H1 (cell line): ENCODE measurements at regions not wholly inside any gene's neighbourhood (a gene's known extent, or its start where the extent isn't known, plus 50 kb on each side); places are given as distances from the start of the nearest gene placed in this dataset.

Source experiments
- CTCF ChIA-PET: fragments of 300-600 bp; sonication (Branson Sonifier 250); formaldehyde crosslinking; loops from one replicate; lab custom pipeline; 2021; ENCODE audit not compliant: partially characterized antibody; lab: Charles Lee
- POLR2A ChIA-PET: fragments of 300-600 bp; sonication (Branson Sonifier 250); formaldehyde crosslinking; loops from one replicate; lab custom pipeline; 2021; ENCODE audit warnings: inconsistent platforms; ENCODE audit not compliant: partially characterized antibody; lab: Charles Lee
- DNase-seq, 2 experiments: peaks; one replicate each; pipeline versions ENCODE4 v3.0.0 to v3.0.0-alpha.2; 2010 to 2022; ENCODE audit warnings: low spot score in 2 of 2, low read depth in 1 of 2, mixed read lengths in 1 of 2
- FAIRE-seq: peaks from 2 replicates; lab custom pipeline; 2011; peaks lifted over from hg19 to GRCh38; lab: Jason Lieb, UNC
- H2AFZ ChIP-seq: 2 replicates; pipeline ENCODE4 v1.8.1; 2012; ENCODE audit warnings: low read length, inconsistent platforms
- H2AK5ac ChIP-seq: 2 replicates; pipeline ENCODE4 v1.6.1; 2013; ENCODE audit warnings: low read depth, low read length
- H2BK120ac ChIP-seq: replicated peaks from 2 replicates; pipeline ENCODE3; 2013; ENCODE audit warnings: low read depth, low read length, inconsistent platforms
- H2BK12ac ChIP-seq: 2 replicates; pipeline ENCODE4 v1.6.1; 2013; ENCODE audit warnings: low read depth, low read length
- H2BK15ac ChIP-seq: 2 replicates; pipeline ENCODE4 v1.6.1; 2013; ENCODE audit warnings: low read length
- H2BK20ac ChIP-seq: 2 replicates; pipeline ENCODE4 v1.6.1; 2013; ENCODE audit warnings: low read length
- H2BK5ac ChIP-seq: 2 replicates; pipeline ENCODE4 v1.6.1; 2013; ENCODE audit warnings: low read depth, low read length
- H3K14ac ChIP-seq: 2 replicates; pipeline ENCODE4 v1.6.1; 2013; ENCODE audit warnings: inconsistent platforms; ENCODE audit not compliant: insufficient read length
- H3K18ac ChIP-seq: 2 replicates; pipeline ENCODE4 v1.6.1; 2013; ENCODE audit warnings: low read length; ENCODE audit errors: extremely low read depth
- H3K23ac ChIP-seq: 2 replicates; pipeline ENCODE4 v1.6.1; 2013; ENCODE audit warnings: inconsistent platforms; ENCODE audit not compliant: insufficient read length
- H3K23me2 ChIP-seq: 2 replicates; pipeline ENCODE4 v1.6.1; 2013; ENCODE audit warnings: low read depth, low read length
- H3K27ac ChIP-seq: 2 replicates; pipeline ENCODE4 v1.6.1; 2011; ENCODE audit warnings: low read depth, low read length, inconsistent platforms
- H3K27me3 ChIP-seq, 4 experiments: replicated peaks in 1 of 4; 1 replicate in 1 of 4; 2 replicates in 3 of 4; pipeline versions ENCODE4 v1.6.1 to v1.8.1; 2011 to 2013; ENCODE audit warnings: low read length in 3 of 4, mild to moderate bottlenecking in 3 of 4, inconsistent platforms in 2 of 4, mixed read lengths in 2 of 4, moderate library complexity in 1 of 4; ENCODE audit not compliant: control insufficient read depth in 3 of 4, insufficient read depth in 3 of 4; ENCODE audit errors: extremely low read depth in 1 of 4
- H3K36me3 ChIP-seq, 4 experiments: 2 replicates each; pipeline versions ENCODE4 v1.6.1 to v1.8.1; 2011 to 2013; ENCODE audit warnings: mild to moderate bottlenecking in 4 of 4, low read length in 3 of 4, moderate library complexity in 2 of 4, control low read depth in 1 of 4, inconsistent platforms in 1 of 4; ENCODE audit not compliant: insufficient read depth in 4 of 4, control insufficient read depth in 2 of 4
- H3K4ac ChIP-seq: replicated peaks from 2 replicates; pipeline ENCODE3; 2013; ENCODE audit warnings: low read length, low read depth, mixed read lengths, inconsistent platforms; ENCODE audit not compliant: insufficient read length
- H3K4me1 ChIP-seq, 4 experiments: replicated peaks in 1 of 4; 1 replicate in 1 of 4; 2 replicates in 3 of 4; pipeline versions ENCODE4 v1.6.1 to v1.8.1; 2011 to 2013; ENCODE audit warnings: low read length in 3 of 4, inconsistent platforms in 2 of 4, mixed read lengths in 1 of 4; ENCODE audit not compliant: insufficient read depth in 4 of 4, control insufficient read depth in 3 of 4
- H3K4me2 ChIP-seq, 2 experiments: 2 replicates each; pipeline versions ENCODE4 v1.6.1 to v1.8.1; 2011 to 2013; ENCODE audit warnings: low read depth in 2 of 2, low read length in 2 of 2, control low read depth in 1 of 2, inconsistent platforms in 1 of 2, mild to moderate bottlenecking in 1 of 2; ENCODE audit not compliant: insufficient read depth in 1 of 2
- H3K4me3 ChIP-seq, 4 experiments: fragments of 200-600, 300-600 bp in 1 of 4; sonication (generic), shearing (Covaris generic), sonication (Bioruptor Twin) in 1 of 4; 2 replicates each; pipeline versions ENCODE4 v1.5.1 to v1.8.1; 2011 to 2016; ENCODE audit warnings: low read length in 4 of 4, low read depth in 3 of 4, control low read depth in 2 of 4, inconsistent platforms in 2 of 4, mild to moderate bottlenecking in 2 of 4, mixed read lengths in 1 of 4, moderate library complexity in 1 of 4; ENCODE audit not compliant: insufficient read depth in 2 of 4; ENCODE audit errors: extremely low read depth in 1 of 4
- H3K56ac ChIP-seq: replicated peaks from 2 replicates; pipeline ENCODE3; 2013; ENCODE audit warnings: low read depth, mild to moderate bottlenecking, mixed read lengths, low read length, inconsistent platforms; ENCODE audit not compliant: insufficient read length
- H3K79me1 ChIP-seq: 2 replicates; pipeline ENCODE4 v1.6.1; 2013; ENCODE audit warnings: low read depth, low read length, control low read depth
- H3K79me2 ChIP-seq, 2 experiments: 2 replicates each; pipeline versions ENCODE4 v1.6.1 to v1.8.1; 2012 to 2013; ENCODE audit warnings: low read length in 2 of 2, mild to moderate bottlenecking in 2 of 2, inconsistent platforms in 1 of 2; ENCODE audit not compliant: insufficient read depth in 2 of 2, control insufficient read depth in 1 of 2
- H3K9ac ChIP-seq, 4 experiments: replicated peaks in 1 of 4; 1 replicate in 1 of 4; 2 replicates in 3 of 4; pipeline versions ENCODE4 v1.6.1 to v1.8.1; 2011 to 2013; ENCODE audit warnings: low read depth in 3 of 4, low read length in 3 of 4, control low read depth in 2 of 4, mild to moderate bottlenecking in 2 of 4, moderate library complexity in 2 of 4, inconsistent platforms in 1 of 4; ENCODE audit errors: extremely low read depth in 1 of 4
- H3K9me3 ChIP-seq, 2 experiments: 2 replicates each; pipeline versions ENCODE4 v1.6.1 to v1.8.1; 2012 to 2013; ENCODE audit warnings: mild to moderate bottlenecking in 2 of 2, moderate library complexity in 2 of 2, control low read depth in 1 of 2, inconsistent platforms in 1 of 2, low read depth in 1 of 2, low read length in 1 of 2, mixed read lengths in 1 of 2; ENCODE audit not compliant: insufficient read depth in 2 of 2
- H4K20me1 ChIP-seq, 2 experiments: replicated peaks in 1 of 2; 2 replicates each; pipeline versions ENCODE3 to v1.8.1; 2011 to 2013; ENCODE audit warnings: inconsistent platforms in 2 of 2, low read length in 2 of 2, mild to moderate bottlenecking in 1 of 2; ENCODE audit not compliant: insufficient read depth in 2 of 2, control insufficient read depth in 1 of 2
- H4K5ac ChIP-seq: 2 replicates; pipeline ENCODE4 v1.6.1; 2013; ENCODE audit warnings: low read length, low read depth, mixed read lengths, inconsistent platforms; ENCODE audit not compliant: insufficient read length
- H4K8ac ChIP-seq: 2 replicates; pipeline ENCODE4 v1.8.0; 2013; ENCODE audit warnings: mild to moderate bottlenecking, moderate library complexity, low read length, inconsistent platforms; ENCODE audit not compliant: insufficient read depth; ENCODE audit errors: extremely low read depth
- H4K91ac ChIP-seq: replicated peaks from 2 replicates; pipeline ENCODE3; 2013; ENCODE audit warnings: low read length, mixed read lengths, inconsistent platforms; ENCODE audit not compliant: insufficient read length
- BACH1 ChIP-seq: IDR thresholded peaks from 2 replicates; pipeline ENCODE4 v1.6.1; 2012; ENCODE audit warnings: low read length, improper control_type of control experiment
- BCL11A ChIP-seq, 2 experiments: IDR thresholded peaks; one replicate each; pipeline ENCODE4 v1.6.1; 2011; ENCODE audit warnings: low read depth in 2 of 2, low read length in 2 of 2, mild to moderate bottlenecking in 2 of 2
- BRCA1 ChIP-seq: IDR thresholded peaks from 2 replicates; pipeline ENCODE4 v1.6.1; 2012; ENCODE audit warnings: low read depth, low read length, improper control_type of control experiment
- CBX5 ChIP-seq: fragments of 300-800, 300-1000 bp; sonication (generic); IDR thresholded peaks from 2 replicates; pipeline ENCODE4 v1.7.1; 2016; ENCODE audit warnings: antibody characterized with exemption, low read length, low read depth
- EGR1 ChIP-seq: IDR thresholded peaks from 2 replicates; pipeline ENCODE4 v1.6.1; 2011; ENCODE audit warnings: low read depth, low read length, borderline replicate concordance
- HDAC6 ChIP-seq: IDR thresholded peaks from one replicate; pipeline ENCODE4 v1.7.1; 2012; ENCODE audit warnings: low read depth, mild to moderate bottlenecking, inconsistent platforms, low read length, moderate library complexity
- POU5F1 ChIP-seq: IDR thresholded peaks from 2 replicates; pipeline ENCODE4 v1.6.1; 2011; ENCODE audit warnings: low read depth, mild to moderate bottlenecking, low read length, moderate library complexity
- RNF2 ChIP-seq: fragments of 200-900, 300-1000 bp; sonication (generic); IDR thresholded peaks from 2 replicates; pipeline ENCODE4 v1.7.1; 2016; ENCODE audit warnings: borderline replicate concordance, low read depth, mild to moderate bottlenecking, antibody characterized with exemption, low read length; ENCODE audit not compliant: poor library complexity, severe bottlenecking; ENCODE audit errors: missing control alignments
- SAP30 ChIP-seq: fragments of 300-600 bp; sonication (generic); IDR thresholded peaks from 2 replicates; pipeline ENCODE4 v1.7.1; 2012; ENCODE audit warnings: low read length, moderate library complexity, mild to moderate bottlenecking, inconsistent platforms; ENCODE audit not compliant: insufficient read depth, insufficient replicate concordance
- SUZ12 ChIP-seq: fragments of 200-600 bp; sonication (generic); IDR thresholded peaks from 2 replicates; pipeline ENCODE4 v1.6.1; 2012; ENCODE audit warnings: mild to moderate bottlenecking, inconsistent platforms, low read length, moderate library complexity, mixed read lengths
- YY1 ChIP-seq: IDR thresholded peaks from 2 replicates; pipeline ENCODE4 v1.6.1; 2011; ENCODE audit warnings: low read depth, mild to moderate bottlenecking, low read length
- WGBS, 2 experiments: shearing (Covaris generic) in 1 of 2; methylation state at CpG; one replicate each; pipeline versions ENCODE4 v1.1.6 to v1.1.7; 2013 to 2015; ENCODE audit warnings: low lambda C conversion rate in 2 of 2, mixed read lengths in 2 of 2, inconsistent platforms in 1 of 2, low coverage in 1 of 2, missing lambda C conversion rate in 1 of 2; ENCODE audit not compliant: insufficient replicate concordance in 2 of 2, insufficient coverage in 1 of 2, insufficient read length in 1 of 2; ENCODE audit errors: extremely low coverage in 1 of 2, missing lambda C conversion rate in 1 of 2; 5-methylcytosine and 5-hydroxymethylcytosine counted together
- TF ChIP-seq, protein P1 (sequence below), 3 experiments: IDR thresholded peaks; 1 replicate in 2 of 3; 2 replicates in 1 of 3; pipeline versions ENCODE4 v1.5.1 to v1.6.1; 2011; ENCODE audit warnings: low read length in 3 of 3, mild to moderate bottlenecking in 3 of 3, inconsistent platforms in 2 of 3, low read depth in 1 of 3, moderate library complexity in 1 of 3; ENCODE audit not compliant: insufficient read depth in 1 of 3; ENCODE audit errors: control extremely low read depth in 1 of 3

DNA sequence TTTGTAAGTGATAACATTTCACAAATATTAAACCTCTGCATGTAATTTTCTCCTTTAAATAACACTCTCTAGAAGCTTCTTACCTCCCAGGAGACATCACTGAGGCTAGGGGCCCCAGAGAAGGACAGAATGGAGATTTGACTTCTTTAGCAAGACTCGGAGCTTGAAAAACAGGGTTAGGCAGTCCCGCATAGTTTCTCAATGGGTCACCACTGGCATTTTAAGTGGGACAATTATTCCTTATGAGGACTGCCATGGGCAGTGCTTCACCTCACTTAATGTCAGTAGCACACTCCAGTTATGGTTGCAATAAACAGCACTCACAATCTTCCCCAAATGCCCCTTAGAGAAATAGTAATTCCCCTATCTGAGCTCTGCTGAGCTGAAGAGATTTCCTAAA is 66.7 kb upstream of the NOCT start:
- Histone ChIP-seq H3K23me2 (no peaks in the 10 kb centered on the region), H3K4ac (no peak overlapping the region), H3K18ac (no peak overlapping the region), H3K14ac (no peak overlapping the region), H2BK20ac (no peak overlapping the region), H3K4me1 (no peaks in the 10 kb centered on the region), H3K27ac (no peak overlapping the region), H3K27me3 (no peaks in the 10 kb centered on the region), H2AK5ac (no peak overlapping the region), H3K23ac (no peak overlapping the region), H4K5ac (no peak overlapping the region), H2BK15ac (no peak overlapping the region), H2AFZ (no peak overlapping the region), H3K36me3 (no peaks in the 10 kb centered on the region), H3K79me1 (no peaks in the 10 kb centered on the region; the same call in 1 of the 2 replicates), H3K9ac (no peak overlapping the region), H2BK120ac (no peak overlapping the region), H4K20me1 (no peaks in the 10 kb centered on the region), H4K8ac (no peak overlapping the region), H3K4me2 (no peak overlapping the region), H2BK5ac (no peak overlapping the region), H2BK12ac (no peak overlapping the region), H3K9me3 (no peaks in the 10 kb centered on the region), H3K56ac (no peak overlapping the region), H3K79me2 (no peaks in the 10 kb centered on the region), H4K91ac (no peak overlapping the region), H3K4me3 (no peak overlapping the region)
- CTCF ChIA-PET = interaction anchor here (1.0 to 2.8 kb wide), 3 partner anchors 9 to 82 kb away, joined by 3 to 9 read pairs (median 7); no protein-coding TSS in a partner anchor
- DNase-seq (peak in 1 of 2 experiments; percentile 11), FAIRE-seq (no peak)
- WGBS, 2 experiments = 91% methylated on average over 2 of the region's 2 CpGs; no CpG with 5 or more reads in 1 of the 2 experiments
- POLR2A ChIA-PET = interaction anchor here (1.0 to 1.4 kb wide), 3 partner anchors 8 to 11 kb away, joined by 3 to 4 read pairs (median 4); no protein-coding TSS in a partner anchor
- no peak for TF ChIP-seq EGR1
- TF ChIP-seq BRCA1 = no peak
- no peak for TF ChIP-seq POU5F1
- TF ChIP-seq SAP30 = no peak
- no peak for TF ChIP-seq SUZ12
- TF ChIP-seq HDAC6 = no peak
- no peak for TF ChIP-seq YY1
- TF ChIP-seq BCL11A (IDR thresholded peaks at IDR 0.05; ENCODE audit: low read depth in 2 of 2, low read length in 2 of 2) = no peak
- no peak for TF ChIP-seq CBX5
- TF ChIP-seq BACH1 = no peak
- TF ChIP-seq, protein P1, sequence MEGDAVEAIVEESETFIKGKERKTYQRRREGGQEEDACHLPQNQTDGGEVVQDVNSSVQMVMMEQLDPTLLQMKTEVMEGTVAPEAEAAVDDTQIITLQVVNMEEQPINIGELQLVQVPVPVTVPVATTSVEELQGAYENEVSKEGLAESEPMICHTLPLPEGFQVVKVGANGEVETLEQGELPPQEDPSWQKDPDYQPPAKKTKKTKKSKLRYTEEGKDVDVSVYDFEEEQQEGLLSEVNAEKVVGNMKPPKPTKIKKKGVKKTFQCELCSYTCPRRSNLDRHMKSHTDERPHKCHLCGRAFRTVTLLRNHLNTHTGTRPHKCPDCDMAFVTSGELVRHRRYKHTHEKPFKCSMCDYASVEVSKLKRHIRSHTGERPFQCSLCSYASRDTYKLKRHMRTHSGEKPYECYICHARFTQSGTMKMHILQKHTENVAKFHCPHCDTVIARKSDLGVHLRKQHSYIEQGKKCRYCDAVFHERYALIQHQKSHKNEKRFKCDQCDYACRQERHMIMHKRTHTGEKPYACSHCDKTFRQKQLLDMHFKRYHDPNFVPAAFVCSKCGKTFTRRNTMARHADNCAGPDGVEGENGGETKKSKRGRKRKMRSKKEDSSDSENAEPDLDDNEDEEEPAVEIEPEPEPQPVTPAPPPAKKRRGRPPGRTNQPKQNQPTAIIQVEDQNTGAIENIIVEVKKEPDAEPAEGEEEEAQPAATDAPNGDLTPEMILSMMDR (IDR thresholded peaks at IDR 0.05; ENCODE audit: control extremely low read depth in 1 of 3, insufficient read depth in 1 of 3, low read depth in 1 of 3, low read length in 3 of 3) = no peak
- TF ChIP-seq RNF2 = no peak
